ENCODE measurements at regions not wholly inside any gene's neighbourhood (a gene's known extent, or its start where the extent isn't known, plus 50 kb on each side); places are given as distances from the start of the nearest gene placed in this dataset.

DNA sequence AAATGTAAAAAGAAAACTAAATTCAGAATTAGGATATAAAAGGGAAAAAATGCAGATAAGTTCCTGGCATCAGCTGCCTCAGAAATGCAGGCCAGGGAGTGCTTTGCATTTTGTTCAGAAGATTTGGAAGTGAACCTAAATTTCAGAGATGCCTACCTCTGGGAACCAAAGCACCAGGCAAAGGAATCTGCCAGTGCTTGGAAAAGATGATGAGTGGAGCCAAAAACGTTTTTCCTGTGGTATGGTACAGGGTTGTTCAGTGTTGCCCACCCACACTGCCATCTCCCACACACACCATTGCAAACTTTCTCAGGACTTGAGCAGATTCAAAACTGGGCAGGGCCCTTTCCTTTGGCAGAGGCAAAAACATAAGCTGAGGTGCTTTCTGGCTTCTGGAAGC, 349.5 kb downstream of the TGFB2 start:
- TF ChIP-seq POLR2A (IDR thresholded peaks at IDR 0.05; ENCODE audit: low read length) (no peak), GATA1 (IDR thresholded peaks at IDR 0.05; ENCODE audit: low read depth, low read length) (no peak)
